ENCODE measurements at regions not wholly inside any gene's neighbourhood (a gene's known extent, or its start where the extent isn't known, plus 50 kb on each side); places are given as distances from the start of the nearest gene placed in this dataset.
"Not testable (repeated sequence)": the region's sequence is repeated elsewhere in the genome, so short reads cannot be mapped to it uniquely, and the experiment has no call there.

- intact Hi-C loops (cut with micrococcal nuclease; ENCODE audit: unreplicated experiment), result loop anchor here (5.0 kb wide), 1 partner anchor 204 kb away; no protein-coding TSS in a partner anchor
- Histone ChIP-seq H3K9me3 (ENCODE audit: low read length) (no peaks in the 10 kb centered on the region), H3K4me2 (ENCODE audit: low read length) (no peak overlapping the region), H3K4me1 (ENCODE audit: insufficient read depth, low read length, poor library complexity, severe bottlenecking) (peaks cover 23% of the 10 kb centered on the region), H3K4me3 (ENCODE audit: low read depth, low read length, poor library complexity, severe bottlenecking) (no peak overlapping the region), H3K9me2 (ENCODE audit: insufficient read depth, low read length) (no peaks in the 10 kb centered on the region), H3K79me2 (ENCODE audit: insufficient read depth, low read depth, low read length) (no peaks in the 10 kb centered on the region), H3K36me3 (ENCODE audit: insufficient read depth, low read length) (no peaks in the 10 kb centered on the region), H4K20me1 (ENCODE audit: insufficient read depth, low read length) (no peaks in the 10 kb centered on the region), H2AFZ (ENCODE audit: low read length) (peak overlapping the region; percentile 81; the same call in 1 of the 2 replicates), H3K27ac (ENCODE audit: low read depth, low read length, poor library complexity, severe bottlenecking) (no peak overlapping the region)
- ChIA-PET POLR2A (interaction anchor here (0.5 to 2.6 kb wide), 17 partner anchors 8 to 336 kb away, joined by 3 to 9 read pairs (median 4); no protein-coding TSS in a partner anchor), CTCF (ENCODE audit: unreplicated experiment) (no interaction called here)
- BruUV-seq (replicated peaks), result no TSS peak
- TF ChIP-seq CTCF (conservative IDR thresholded peaks at IDR 0.05; ENCODE audit: low read length) (no peak), EZH2phosphoT487 (IDR thresholded peaks at IDR 0.05; ENCODE audit: borderline replicate concordance, low read depth, low read length) (no peak)
- no peak for DNase-seq (ENCODE audit: low spot score)
These were observed 259.8 kb downstream of the IKZF2 start for GRCh38 chr2:212891580-212891979.

- H2AFZ ChIP-seq (ENCODE audit: low read length), result no peak overlapping the region
- CTCF ChIA-PET (ENCODE audit: unreplicated experiment), result no interaction called here
- no peak overlapping the region for H3K4me3 ChIP-seq (ENCODE audit: low read depth, low read length, poor library complexity, severe bottlenecking)
- H4K20me1 ChIP-seq (ENCODE audit: insufficient read depth, low read length), result no peaks in the 10 kb centered on the region
- no peak for DNase-seq (ENCODE audit: low spot score)
- H3K4me1 ChIP-seq (ENCODE audit: insufficient read depth, low read length, poor library complexity, severe bottlenecking), result no peaks in the 10 kb centered on the region
- H3K9me3 ChIP-seq (ENCODE audit: low read length), result no peaks in the 10 kb centered on the region
- intact Hi-C loops (cut with micrococcal nuclease; ENCODE audit: unreplicated experiment), result no loop called here
- H3K4me2 ChIP-seq (ENCODE audit: low read length), result no peak overlapping the region
- H3K36me3 ChIP-seq (ENCODE audit: insufficient read depth, low read length), result no peaks in the 10 kb centered on the region
- BruUV-seq (replicated peaks), result no TSS peak
- no peaks in the 10 kb centered on the region for H3K79me2 ChIP-seq (ENCODE audit: insufficient read depth, low read depth, low read length)
- POLR2A ChIA-PET, result interaction anchor here (1.3 kb wide), 1 partner anchor 9 kb away, joined by 4 read pairs; no protein-coding TSS in a partner anchor
- H3K27ac ChIP-seq (ENCODE audit: low read depth, low read length, poor library complexity, severe bottlenecking), result no peak overlapping the region
- H3K9me2 ChIP-seq (ENCODE audit: insufficient read depth, low read length), result no peaks in the 10 kb centered on the region
- TF ChIP-seq CTCF (conservative IDR thresholded peaks at IDR 0.05; ENCODE audit: low read length), result no peak
- TF ChIP-seq EZH2phosphoT487 (IDR thresholded peaks at IDR 0.05; ENCODE audit: borderline replicate concordance, low read depth, low read length), result no peak
These were observed 268.8 kb downstream of the IKZF2 start for GRCh38 chr2:212882626-212883025.

- H4K20me1 ChIP-seq (ENCODE audit: insufficient read depth, low read length); H3K4me3 ChIP-seq (ENCODE audit: low read depth, low read length, poor library complexity, severe bottlenecking); BruUV-seq (replicated peaks); H3K4me1 ChIP-seq (ENCODE audit: insufficient read depth, low read length, poor library complexity, severe bottlenecking); H3K9me2 ChIP-seq (ENCODE audit: insufficient read depth, low read length); CTCF ChIA-PET (ENCODE audit: unreplicated experiment); DNase-seq (ENCODE audit: low spot score); H3K4me2 ChIP-seq (ENCODE audit: low read length); H3K9me3 ChIP-seq (ENCODE audit: low read length); intact Hi-C loops (cut with micrococcal nuclease; ENCODE audit: unreplicated experiment); H3K36me3 ChIP-seq (ENCODE audit: insufficient read depth, low read length); H3K79me2 ChIP-seq (ENCODE audit: insufficient read depth, low read depth, low read length); H3K27ac ChIP-seq (ENCODE audit: low read depth, low read length, poor library complexity, severe bottlenecking); H2AFZ ChIP-seq (ENCODE audit: low read length): not testable (repeated sequence)
- POLR2A ChIA-PET, result interaction anchor here (0.6 to 1.6 kb wide), 4 partner anchors 14 to 681 kb away, joined by 3 to 4 read pairs (median 3); no protein-coding TSS in a partner anchor
These were observed 274.9 kb downstream of the IKZF2 start for GRCh38 chr2:212876556-212876955.

GRCh38 chr2:212875950-212876349 lies 275.5 kb downstream of the IKZF2 start:
- CTCF ChIA-PET (ENCODE audit: unreplicated experiment); H3K4me2 ChIP-seq (ENCODE audit: low read length); H3K9me3 ChIP-seq (ENCODE audit: low read length); H3K9me2 ChIP-seq (ENCODE audit: insufficient read depth, low read length); H3K4me3 ChIP-seq (ENCODE audit: low read depth, low read length, poor library complexity, severe bottlenecking); H2AFZ ChIP-seq (ENCODE audit: low read length); H3K36me3 ChIP-seq (ENCODE audit: insufficient read depth, low read length); intact Hi-C loops (cut with micrococcal nuclease; ENCODE audit: unreplicated experiment); DNase-seq (ENCODE audit: low spot score); H3K27ac ChIP-seq (ENCODE audit: low read depth, low read length, poor library complexity, severe bottlenecking); BruUV-seq (replicated peaks); H3K4me1 ChIP-seq (ENCODE audit: insufficient read depth, low read length, poor library complexity, severe bottlenecking); H3K79me2 ChIP-seq (ENCODE audit: insufficient read depth, low read depth, low read length); H4K20me1 ChIP-seq (ENCODE audit: insufficient read depth, low read length): not testable (repeated sequence)
- POLR2A ChIA-PET, result interaction anchor here (0.6 to 0.7 kb wide), 2 partner anchors 24 to 36 kb away, joined by 3 read pairs; no protein-coding TSS in a partner anchor
